ENCODE measurements at regions not wholly inside any gene's neighbourhood (a gene's known extent, or its start where the extent isn't known, plus 50 kb on each side); places are given as distances from the start of the nearest gene placed in this dataset.
"Not testable (repeated sequence)": the region's sequence is repeated elsewhere in the genome, so short reads cannot be mapped to it uniquely, and the experiment has no call there.

DNA sequence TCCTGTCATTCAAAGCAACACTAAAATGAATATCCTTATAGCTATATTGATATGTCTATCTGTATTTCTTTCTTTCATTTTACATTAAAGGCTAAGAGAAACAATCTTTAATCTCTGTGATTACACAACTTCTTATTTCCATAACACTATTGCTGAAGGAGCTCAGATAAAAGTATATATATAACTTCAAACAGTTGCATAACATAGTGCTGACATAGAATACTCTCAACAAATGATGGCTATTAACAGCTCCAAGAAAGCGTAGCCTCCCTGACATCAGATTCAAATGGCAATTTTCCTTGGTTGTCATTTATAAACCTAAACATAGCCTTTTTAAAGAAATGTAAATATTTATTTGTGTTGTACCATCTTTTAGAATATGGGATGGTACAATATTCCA, 116.6 kb upstream of the PTPRG start:
- no peak for DNase-seq (ENCODE audit: low read depth in 2 of 2)

DNA sequence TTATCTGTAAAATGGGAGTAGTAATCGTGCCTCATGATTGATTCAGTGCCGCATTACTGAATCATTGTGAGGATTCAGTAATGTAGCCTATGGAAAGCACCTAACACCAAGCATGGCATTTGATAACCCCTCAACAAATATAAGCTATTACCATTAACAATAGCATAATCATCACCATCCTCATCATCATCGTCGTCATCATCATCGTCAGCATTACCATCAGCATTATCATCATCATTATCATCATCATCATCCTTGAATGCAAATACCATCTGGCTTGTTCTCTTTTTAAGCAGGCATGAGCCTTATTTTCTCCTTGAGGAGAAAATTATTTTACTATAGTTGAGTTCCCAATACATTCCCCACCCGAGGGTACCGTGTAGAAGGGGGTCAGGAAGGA, 115.4 kb upstream of the PTPRG start:
- DNase-seq (ENCODE audit: low read depth in 2 of 2), result no peak

DNA sequence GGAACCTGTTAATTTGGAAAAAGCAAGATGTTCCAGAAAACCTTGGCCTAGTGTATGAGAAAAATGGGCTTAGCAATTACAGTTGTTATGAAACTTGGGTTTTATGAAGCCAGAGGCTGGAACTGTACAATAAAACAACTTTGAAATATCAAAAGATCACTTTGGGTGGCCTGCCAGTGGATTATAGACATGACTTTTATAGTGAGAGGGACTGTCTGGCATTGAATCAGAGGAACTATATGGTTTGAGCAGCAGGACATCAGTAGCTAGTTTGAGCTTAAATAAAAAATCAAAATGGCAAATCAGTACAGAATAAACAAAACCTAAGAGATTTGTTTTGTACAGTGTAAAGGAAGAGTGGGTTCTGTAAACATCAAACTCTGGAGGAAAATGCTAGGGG, 115.0 kb upstream of the PTPRG start:
- no peak for DNase-seq (ENCODE audit: low read depth in 2 of 2)

DNA sequence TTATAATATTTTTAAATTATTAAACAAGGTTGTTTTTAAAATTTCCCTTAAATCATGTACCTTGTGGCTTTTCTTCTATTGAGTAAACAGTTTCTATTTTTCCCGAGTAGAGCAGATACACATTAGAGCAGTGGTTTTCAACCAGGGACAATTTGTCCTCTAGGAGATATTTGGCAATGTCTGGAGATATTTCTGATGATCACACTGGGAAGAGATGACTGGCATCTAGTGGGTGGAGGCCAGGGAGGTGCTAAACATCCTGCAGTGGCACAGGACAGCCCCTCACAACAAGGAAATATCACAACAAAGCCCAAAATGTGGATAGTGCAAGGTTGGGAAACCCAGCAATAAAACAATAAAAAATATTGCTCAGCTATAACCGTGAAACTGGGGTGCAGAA, 113.0 kb upstream of the PTPRG start:
- no peak for DNase-seq (ENCODE audit: low read depth in 2 of 2)

DNA sequence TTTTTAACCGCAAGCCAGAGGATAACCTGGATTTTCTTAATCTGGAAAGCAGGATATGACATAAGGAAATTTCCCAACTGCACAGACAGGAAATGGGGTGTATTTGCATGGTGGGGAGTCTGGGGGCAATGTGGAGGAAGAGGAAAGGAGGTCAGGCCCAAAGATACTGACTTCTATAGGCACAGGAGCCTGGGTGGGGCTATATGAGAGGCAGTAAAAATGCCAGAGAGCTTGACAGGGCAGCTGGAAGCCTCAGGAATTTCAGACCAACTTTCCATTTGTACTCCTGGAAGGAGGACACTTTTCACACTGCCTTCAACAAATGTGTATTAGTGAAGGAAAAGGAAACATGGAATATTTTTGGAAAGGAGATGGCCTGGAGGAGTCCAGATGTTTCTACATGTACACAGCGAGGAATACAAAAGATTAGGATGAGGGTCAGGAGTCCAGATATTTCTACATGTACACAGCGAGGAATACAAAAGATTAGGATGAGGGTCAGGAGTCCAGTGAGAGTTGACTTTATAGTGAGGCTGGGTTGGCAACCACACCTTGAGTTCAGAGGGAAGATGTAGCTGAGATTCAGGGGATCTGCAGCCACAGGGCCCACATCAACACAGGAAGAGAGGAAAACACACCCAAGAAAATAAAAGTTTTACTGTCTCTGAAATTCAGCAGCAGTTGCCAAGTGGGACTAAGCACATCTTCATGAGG, 111.9 kb upstream of the PTPRG start:
- no peak for DNase-seq (ENCODE audit: low read depth in 2 of 2)

DNA sequence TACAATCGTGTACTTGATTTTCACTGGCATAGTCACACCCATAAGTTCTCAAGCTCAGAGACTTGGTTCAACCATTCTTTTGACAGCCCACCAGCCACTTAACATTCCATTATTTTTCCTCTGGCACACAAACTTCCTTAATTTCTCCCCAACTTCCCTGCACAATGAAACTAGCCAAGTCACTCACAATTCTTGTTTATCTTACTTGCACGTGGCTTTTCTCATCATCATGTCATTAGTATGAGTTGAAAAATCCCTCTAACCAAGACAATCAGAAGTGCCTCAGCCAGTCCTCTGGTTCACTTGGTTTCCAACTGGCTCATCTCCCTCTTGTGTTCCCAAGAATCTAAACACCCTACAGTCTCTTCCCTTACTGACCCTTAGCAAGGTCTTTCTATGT, 110.5 kb upstream of the PTPRG start:
- DNase-seq (ENCODE audit: low read depth in 2 of 2), result no peak

DNA sequence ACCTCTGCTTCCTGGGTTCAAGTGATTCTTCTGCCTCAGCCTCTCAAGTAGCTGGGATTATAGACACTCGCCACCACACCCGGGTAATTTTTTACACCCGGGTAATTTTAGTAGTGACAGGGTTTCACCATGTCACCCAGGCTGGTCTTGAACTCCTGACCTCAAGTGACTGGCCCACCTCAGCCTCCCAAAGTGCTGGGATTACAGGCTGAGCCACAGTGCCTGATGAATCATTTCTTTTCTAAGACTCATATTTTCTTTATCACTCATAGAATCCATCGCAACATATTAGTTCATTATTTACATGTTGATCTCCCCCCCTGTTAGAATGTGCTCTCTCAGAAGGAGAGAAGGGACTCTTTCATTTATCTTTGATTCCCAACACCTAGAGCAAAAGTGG, 109.5 kb upstream of the PTPRG start:
- DNase-seq (ENCODE audit: low read depth in 2 of 2), result peak in 1 of 2 experiments; percentile 15

DNA sequence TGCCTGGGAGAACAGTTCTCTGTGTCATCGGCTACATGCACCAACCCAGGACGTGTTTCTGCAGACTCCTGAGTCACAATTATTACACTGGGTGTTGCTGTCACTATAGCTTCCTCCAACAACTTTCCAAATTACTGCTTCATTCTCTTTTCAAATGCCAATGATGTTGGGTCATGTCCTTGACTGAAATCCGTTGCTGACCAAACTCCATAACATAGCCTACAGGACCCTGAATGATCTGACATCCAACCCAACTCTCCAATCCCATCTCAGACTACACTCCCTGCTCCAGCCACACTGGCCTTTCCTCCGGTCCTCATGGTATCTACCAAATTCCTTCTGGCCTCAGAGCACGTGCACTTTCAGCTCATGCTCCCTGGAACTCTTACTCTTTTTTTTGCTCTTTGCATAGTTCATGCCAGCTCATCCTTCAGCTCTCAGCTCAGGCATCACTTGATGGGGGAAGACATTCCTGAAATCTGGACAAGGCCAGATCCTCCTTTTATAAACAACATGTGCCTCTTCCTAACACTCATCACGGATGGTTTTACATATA, 108.8 kb upstream of the PTPRG start:
- peak; percentile 30 to 40 for DNase-seq (ENCODE audit: low read depth in 2 of 2)

DNA sequence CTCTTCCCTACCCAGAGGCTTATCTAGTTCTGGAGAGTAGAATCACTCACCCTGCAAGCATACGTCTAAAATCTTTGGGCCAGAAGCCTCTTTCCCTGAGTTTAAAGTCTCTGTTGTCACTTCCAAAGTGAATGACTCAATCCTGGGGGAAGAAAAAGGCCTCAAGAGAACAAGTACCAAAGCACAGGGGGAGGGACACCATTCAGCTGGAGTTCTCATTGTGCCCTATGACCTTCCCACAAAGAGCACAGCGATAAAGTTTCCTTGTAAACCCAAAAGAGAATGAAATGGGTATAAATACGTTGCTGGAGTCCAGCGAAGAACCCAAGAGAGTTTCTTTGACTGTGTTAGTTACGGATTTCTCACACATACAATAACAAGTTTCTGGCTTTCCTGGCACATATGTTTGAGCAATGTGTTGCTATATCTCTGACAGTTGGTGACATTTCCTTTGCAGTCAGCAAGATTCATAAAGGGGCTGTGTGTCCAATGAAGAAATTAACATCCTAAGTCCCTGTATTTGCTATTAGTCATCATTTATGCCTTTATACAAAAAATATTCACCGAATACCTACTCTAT, 107.3 kb upstream of the PTPRG start:
- DNase-seq (ENCODE audit: low read depth in 2 of 2), result no peak

DNA sequence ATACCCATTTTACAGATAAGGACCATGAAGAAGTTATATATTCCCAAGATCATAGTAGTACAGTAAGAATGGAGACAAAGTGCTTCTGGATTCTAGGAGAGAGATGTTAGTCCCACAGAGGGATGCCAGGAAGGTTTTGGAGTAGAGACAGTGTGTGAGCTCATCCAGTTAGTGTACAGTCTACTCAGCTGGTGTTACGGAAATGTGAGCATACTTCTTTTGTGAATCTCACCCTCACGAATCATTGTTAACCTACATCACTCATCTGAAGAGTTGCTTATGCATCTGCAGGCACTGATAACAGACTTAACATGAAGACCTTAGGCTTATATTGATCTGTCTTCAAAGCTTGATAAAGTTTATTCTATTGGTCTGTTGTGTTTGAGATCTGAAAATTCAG, 106.6 kb upstream of the PTPRG start:
- no peak for DNase-seq (ENCODE audit: low read depth in 2 of 2)

DNA sequence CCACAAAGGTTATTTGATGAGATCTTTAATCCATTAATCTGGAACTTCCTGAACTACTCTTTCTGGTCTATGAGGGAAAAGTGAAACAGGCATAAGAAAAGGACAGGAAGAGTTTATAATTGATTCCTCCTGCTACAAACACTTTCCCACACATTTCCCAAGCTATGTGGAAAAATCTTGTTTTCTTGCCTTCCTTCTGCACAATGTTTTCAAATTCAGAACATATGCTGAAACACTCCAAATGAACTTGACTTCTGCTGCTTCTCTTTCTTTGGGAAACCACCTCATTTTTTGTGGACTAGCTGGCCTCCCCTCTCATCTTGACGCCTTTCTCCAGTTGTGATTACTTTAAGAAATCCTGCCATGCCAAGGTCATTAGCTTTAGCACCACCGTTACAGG, 100.7 kb upstream of the PTPRG start:
- no peak for DNase-seq (ENCODE audit: low read depth in 2 of 2)

DNA sequence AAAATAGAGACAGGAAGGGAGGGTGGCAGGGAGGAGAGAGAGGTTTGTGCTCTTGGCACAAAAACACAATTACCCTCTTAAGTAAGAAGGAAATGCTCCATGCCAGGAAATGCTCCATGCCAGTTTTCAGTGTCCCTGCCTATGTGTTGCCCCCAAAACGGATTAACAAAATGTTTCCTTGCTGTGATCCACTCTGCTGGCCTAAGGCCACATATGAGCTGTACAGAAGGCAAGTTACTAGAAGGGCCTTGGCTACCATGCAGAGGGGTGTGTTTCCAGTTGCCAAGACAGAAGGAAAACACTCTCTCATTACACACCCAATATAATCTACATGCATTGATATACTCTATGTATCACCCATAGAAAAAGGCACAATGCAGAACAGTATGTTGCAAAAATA, 98.2 kb upstream of the PTPRG start:
- DNase-seq (ENCODE audit: low read depth in 2 of 2), result no peak

DNA sequence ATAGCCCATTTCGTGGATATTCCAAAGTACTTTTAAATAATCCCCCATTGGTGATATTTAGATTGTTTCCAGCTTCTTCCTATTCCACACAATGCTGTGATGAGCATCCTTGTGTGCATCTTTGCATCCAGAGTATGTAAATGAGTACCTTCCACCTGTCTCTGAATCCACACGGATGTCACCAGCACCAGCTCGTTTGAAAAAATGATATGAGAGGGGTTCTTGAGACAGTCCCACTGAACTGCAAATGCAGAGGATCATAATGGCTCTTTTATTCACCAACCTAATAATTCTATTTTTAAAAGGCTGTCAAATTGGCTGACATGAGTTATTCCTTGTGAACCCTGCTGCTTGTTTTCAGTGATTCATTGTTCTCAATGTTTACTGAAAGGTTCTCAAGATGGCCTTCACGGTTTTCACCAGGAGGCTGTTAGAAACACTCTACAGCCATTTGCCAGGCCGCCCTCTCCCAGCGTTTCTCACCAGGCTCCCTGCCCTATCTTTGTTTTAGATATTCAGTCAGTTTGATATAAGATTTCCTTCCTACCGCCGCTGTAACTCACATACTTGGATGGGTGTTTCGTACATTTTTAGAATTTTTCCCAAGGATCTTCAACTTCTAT, 96.7 kb upstream of the PTPRG start:
- no peak for DNase-seq (ENCODE audit: low read depth in 2 of 2)

DNA sequence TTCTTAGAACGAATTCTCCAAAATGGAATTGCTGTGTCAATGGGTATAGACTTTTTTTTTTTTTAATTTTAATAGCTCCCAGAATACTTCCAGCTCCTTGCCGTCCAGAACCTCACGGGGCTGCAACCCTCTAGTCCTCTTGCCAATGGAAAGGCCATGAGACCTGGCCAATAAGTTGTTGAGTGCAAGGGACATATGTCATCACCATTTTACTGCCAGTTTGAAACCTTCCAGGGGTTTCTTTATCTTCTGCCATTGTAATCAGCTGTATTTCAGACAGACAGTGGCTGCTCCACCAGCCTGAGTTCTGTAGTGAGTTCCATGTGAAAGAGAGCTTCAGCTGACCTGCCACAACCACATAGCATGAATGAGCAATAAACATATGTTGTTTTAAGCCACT, 95.0 kb upstream of the PTPRG start:
- DNase-seq (ENCODE audit: low read depth in 2 of 2), result no peak

DNA sequence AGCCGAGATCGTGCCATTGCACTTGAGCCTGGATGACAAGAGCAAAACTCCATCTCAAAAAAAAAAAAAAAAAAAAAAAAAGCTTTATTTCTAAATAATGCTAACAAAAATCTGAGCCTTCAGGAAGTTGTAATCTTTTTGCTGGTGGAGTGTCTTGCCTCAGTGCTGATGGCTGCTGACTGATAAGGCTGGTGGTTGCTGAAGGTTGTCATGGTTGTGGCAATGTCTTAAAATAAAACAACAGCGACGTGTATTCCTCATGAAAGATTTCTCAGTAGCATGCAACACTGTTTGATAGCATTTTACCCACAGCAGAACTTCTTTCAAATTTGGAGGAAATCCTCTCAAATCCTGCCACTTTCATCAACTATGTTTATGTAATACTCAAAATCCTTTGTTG, 77.4 kb upstream of the PTPRG start:
- DNase-seq (ENCODE audit: low read depth in 2 of 2), result no peak

DNA sequence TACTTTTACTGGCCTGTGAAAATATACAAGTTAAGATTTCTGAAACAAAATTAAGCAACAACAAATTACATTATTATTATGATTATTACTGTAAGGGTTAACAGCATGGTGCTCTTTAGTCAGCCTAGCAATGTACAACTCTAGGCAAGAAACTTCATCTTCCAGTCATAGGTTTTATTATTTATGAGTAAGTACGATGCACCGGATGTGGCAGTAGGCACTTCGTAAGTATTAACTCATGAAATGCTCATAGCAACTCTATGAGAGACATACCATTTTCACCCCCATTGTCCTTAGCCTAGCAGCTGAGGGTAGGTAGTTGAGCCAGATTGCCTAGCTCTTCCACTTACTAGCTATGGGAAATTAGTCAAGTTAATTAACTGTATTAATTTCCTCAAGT, 68.0 kb upstream of the PTPRG start:
- DNase-seq (ENCODE audit: low read depth in 2 of 2), result no peak

DNA sequence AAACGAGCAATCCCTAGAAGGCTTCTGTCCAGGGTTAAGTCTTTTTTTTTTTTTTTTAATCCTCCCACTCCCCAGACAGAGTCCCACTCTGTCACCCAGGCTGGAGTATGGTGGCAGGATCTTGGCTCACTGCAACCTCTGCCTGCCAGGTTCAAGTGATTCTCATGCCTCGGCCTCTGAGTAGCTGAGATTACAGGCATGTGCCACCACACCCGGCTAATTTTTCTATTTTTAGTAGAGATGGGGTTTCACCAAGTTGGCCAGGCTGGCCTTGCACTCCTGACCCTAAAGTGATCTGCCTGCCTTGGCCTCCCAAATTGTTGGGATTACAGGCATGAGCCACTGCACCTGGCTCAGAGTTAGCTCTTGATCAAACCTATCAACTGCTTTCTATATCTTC, 67.1 kb upstream of the PTPRG start:
- not testable (repeated sequence) for DNase-seq (ENCODE audit: low read depth in 2 of 2)

DNA sequence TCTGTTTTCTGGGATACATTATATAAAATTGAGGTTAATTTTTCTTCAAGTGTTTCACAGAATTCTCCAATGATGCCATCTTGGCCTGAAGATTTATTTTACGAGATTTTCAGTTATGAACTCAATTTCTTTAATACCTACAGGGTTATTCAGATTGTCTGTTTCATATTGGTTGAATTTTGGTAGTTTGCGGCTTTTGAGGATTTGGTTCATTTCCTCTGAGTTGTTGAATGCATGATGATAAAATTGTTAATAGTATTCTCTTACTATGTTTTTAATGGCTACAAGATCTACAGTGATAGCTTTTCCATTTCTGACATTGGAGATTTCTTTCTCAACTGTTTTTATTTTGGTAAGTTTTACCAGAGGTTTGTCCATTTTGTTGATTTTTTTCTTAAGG, 63.9 kb upstream of the PTPRG start:
- DNase-seq (ENCODE audit: low read depth in 2 of 2), result no peak

DNA sequence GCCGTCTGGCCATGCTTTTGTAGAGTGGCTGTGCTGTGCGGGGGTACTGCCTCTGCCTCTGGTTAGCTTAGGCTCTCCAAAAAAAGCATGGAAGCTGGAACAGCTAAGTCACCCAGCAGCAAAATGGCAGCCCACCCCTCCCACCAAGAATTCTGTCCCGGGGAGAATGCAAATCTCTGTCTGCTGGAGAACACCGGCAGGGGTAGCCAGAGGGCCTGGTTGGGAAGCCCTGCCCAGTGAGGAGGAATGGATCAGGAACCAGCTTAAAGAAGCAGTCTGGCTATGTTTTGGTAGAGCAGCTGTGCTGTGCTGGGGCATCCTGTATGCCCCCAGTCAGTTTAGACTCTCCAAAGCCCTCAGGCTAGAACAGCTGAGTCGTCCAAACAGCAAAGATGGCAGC, 56.2 kb upstream of the PTPRG start:
- DNase-seq (ENCODE audit: low read depth in 2 of 2), result no peak

DNA sequence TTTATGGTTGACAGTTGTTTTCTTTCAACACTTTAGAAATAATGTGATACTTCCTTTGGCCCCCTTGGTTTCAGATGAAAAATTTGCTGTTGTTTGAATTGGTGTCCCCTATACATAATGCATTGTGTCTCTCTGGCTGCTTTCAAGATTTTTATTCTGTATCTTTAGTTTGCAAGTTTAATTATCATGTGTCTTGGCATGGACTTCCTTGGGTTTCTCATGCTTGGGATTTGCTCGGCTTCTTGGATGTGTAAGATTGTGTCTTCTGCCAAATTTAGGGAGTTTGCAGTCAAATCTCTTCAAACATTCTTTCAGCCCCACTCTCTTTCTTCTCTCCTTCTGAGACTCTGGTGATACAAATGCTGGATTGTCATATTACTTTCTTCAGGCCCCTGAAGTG, 53.4 kb upstream of the PTPRG start:
- DNase-seq (ENCODE audit: low read depth in 2 of 2), result no peak
